ENCODE measurements at regions not wholly inside any gene's neighbourhood (a gene's known extent, or its start where the extent isn't known, plus 50 kb on each side); places are given as distances from the start of the nearest gene placed in this dataset.

DNA sequence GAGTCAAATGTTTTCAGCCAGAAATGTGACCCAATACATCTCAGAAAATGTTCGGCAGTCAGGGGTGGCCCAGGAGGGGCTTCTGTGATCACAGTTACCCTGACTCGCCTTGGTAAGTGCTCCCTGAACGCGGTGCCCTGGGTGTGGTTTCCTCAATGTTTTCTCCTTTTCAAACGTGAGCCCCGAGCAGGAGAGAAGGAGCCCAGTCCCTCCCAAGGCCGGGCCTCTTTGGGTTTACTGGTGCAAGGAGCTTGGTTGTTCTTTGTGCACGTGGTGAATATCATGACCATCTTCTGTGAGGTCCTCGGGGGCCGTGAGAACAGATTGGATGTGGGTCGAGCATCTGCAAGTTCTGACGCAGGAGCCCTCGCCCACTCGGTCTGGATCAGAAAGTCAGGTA is 55.8 kb upstream of the VIPR2 start:
- Histone ChIP-seq H3K27ac (ENCODE audit: low read length) (no peak overlapping the region), H3K4me1 (ENCODE audit: insufficient read depth, low read length) (no peaks in the 10 kb centered on the region), H3K9me2 (replicated peaks; ENCODE audit: low read length) (no peaks in the 10 kb centered on the region), H3K36me3 (ENCODE audit: low read depth, low read length) (no peaks in the 10 kb centered on the region), H4K20me1 (ENCODE audit: low read length) (no peaks in the 10 kb centered on the region), H3K4me2 (ENCODE audit: low read length) (no peak overlapping the region), H3K9ac (ENCODE audit: low read length) (no peak overlapping the region), H3K4me3 (ENCODE audit: low read length) (no peak overlapping the region), H3K9me3 (ENCODE audit: low read length) (no peaks in the 10 kb centered on the region), H3F3A (ENCODE audit: low read length, unreplicated experiment) (no peaks in the 10 kb centered on the region), H3K27me3 (ENCODE audit: low read length) (peaks cover 9% of the 10 kb centered on the region; the same call in 1 of the 2 replicates), H3K79me2 (ENCODE audit: low read length) (no peaks in the 10 kb centered on the region), H2AFZ (ENCODE audit: low read length) (no peak overlapping the region)
- ATAC-seq (no peak), DNase-seq (no peak)
- TF ChIP-seq EZH2 (IDR thresholded peaks at IDR 0.05; ENCODE audit: low read length, unreplicated experiment), result no peak
- TF ChIP-seq EZH2phosphoT487 (IDR thresholded peaks at IDR 0.05; ENCODE audit: borderline replicate concordance, low read length), result no peak
- intact Hi-C loops (cut with micrococcal nuclease), result no loop called here
- no TSS peak for BruUV-seq (replicated peaks)
- ChIA-PET CTCF (no interaction called here), POLR2A (ENCODE audit: unreplicated experiment) (interaction anchor here (0.6 kb wide), 1 partner anchor 1202 kb away, joined by 5 read pairs; no protein-coding TSS in a partner anchor)

DNA sequence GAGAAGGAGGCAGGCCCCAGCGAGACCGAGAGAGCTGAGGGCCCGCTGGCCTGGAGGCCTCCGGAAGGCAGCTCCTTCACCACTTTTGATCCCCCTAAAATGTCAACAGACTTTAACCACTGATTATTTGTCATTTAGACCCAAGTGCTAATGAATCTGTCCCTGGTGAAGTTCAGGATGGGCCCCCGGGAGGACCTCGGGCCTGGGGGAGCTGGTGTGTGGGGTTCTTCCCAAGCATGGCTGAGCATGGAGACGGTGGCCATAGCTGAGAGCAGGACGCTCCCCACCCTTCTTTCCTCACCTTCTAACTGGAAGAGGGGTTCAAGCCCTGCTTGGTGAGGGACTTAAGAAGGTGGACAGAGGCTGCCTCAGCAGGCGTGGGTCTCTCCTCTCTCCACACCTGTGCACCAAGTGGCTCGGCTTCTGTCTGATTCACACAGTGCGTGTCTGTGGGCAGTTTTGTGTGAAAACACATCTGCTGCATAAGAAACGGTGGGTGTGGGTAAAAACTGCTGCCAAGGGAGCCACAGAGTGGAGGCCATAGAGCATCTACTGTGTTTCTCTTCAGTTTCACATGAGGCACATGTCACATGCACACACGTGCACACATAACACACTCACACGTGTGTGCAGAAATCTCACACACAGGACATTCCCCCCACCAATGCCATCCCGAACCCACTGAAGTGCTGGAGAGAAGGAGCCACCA is 53.5 kb upstream of the VIPR2 start:
- Histone ChIP-seq H3K27ac (ENCODE audit: low read length) (no peak overlapping the region), H3K9me2 (replicated peaks; ENCODE audit: low read length) (no peaks in the 10 kb centered on the region), H2AFZ (ENCODE audit: low read length) (no peak overlapping the region), H4K20me1 (ENCODE audit: low read length) (no peaks in the 10 kb centered on the region), H3K36me3 (ENCODE audit: low read depth, low read length) (no peaks in the 10 kb centered on the region), H3K9me3 (ENCODE audit: low read length) (no peaks in the 10 kb centered on the region), H3K9ac (ENCODE audit: low read length) (no peak overlapping the region), H3K4me2 (ENCODE audit: low read length) (no peak overlapping the region), H3K4me1 (ENCODE audit: insufficient read depth, low read length) (no peaks in the 10 kb centered on the region), H3K79me2 (ENCODE audit: low read length) (no peaks in the 10 kb centered on the region), H3K4me3 (ENCODE audit: low read length) (no peak overlapping the region), H3K27me3 (ENCODE audit: low read length) (peaks cover 18% of the 10 kb centered on the region), H3F3A (ENCODE audit: low read length, unreplicated experiment) (no peaks in the 10 kb centered on the region)
- TF ChIP-seq, protein P1, sequence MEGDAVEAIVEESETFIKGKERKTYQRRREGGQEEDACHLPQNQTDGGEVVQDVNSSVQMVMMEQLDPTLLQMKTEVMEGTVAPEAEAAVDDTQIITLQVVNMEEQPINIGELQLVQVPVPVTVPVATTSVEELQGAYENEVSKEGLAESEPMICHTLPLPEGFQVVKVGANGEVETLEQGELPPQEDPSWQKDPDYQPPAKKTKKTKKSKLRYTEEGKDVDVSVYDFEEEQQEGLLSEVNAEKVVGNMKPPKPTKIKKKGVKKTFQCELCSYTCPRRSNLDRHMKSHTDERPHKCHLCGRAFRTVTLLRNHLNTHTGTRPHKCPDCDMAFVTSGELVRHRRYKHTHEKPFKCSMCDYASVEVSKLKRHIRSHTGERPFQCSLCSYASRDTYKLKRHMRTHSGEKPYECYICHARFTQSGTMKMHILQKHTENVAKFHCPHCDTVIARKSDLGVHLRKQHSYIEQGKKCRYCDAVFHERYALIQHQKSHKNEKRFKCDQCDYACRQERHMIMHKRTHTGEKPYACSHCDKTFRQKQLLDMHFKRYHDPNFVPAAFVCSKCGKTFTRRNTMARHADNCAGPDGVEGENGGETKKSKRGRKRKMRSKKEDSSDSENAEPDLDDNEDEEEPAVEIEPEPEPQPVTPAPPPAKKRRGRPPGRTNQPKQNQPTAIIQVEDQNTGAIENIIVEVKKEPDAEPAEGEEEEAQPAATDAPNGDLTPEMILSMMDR (conservative IDR thresholded peaks at IDR 0.05; ENCODE audit: low read depth, low read length), result no peak
- TF ChIP-seq EZH2phosphoT487 (IDR thresholded peaks at IDR 0.05; ENCODE audit: borderline replicate concordance, low read length), result no peak
- no peak for TF ChIP-seq EZH2 (IDR thresholded peaks at IDR 0.05; ENCODE audit: low read length, unreplicated experiment)
- ATAC-seq (no peak), DNase-seq (no peak)
- ChIA-PET CTCF (no interaction called here), POLR2A (ENCODE audit: unreplicated experiment) (no interaction called here)
- intact Hi-C loops (cut with micrococcal nuclease), result no loop called here
- no TSS peak for BruUV-seq (replicated peaks)

DNA sequence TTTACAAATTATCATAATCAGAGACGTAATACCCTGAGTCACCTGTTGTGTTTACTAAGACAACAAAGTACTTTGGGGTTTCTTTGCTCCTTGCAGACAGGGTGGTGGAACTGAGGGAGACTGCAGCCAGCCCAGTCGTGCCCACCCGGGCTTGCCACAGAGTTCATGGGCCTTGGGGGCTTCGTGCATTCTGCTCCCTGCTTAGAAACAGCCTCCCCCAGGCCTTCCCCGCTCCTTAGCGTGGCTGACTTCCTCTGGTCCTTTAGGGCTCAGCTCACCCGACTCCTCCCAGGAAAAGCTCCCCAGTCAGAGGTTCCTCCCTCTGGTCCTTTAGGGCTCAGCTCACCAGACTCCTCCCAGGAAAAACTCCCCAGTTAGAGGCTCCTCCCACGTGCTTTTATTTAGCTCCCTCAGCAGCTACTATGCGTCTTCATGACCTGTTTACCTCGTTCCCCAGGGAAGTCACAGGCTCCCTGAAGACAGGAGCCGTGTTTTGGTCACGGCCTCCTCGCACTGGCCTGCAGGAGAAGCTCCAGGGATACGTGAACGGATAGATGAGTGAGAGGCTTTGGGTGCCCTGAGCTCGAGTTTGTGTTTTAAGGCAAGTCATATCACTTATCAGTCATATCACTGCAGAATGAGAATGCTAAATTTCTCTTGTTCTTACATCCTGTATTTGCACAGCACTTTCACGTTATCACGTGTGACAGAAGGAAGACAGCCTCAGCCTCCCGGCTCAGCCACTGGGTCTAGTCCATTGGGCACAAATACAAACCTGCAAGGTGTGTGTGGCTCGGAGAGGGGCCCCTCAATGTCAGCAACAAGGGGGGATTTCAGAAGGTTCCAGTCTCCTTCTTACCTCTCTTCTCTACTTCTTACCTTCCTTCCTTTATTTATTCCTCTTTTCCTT is 52.7 kb upstream of the VIPR2 start:
- Histone ChIP-seq H3K9me3 (ENCODE audit: low read length) (no peaks in the 10 kb centered on the region), H3K27ac (ENCODE audit: low read length) (no peak overlapping the region), H3K4me2 (ENCODE audit: low read length) (no peak overlapping the region), H3K4me3 (ENCODE audit: low read length) (no peak overlapping the region), H3K79me2 (ENCODE audit: low read length) (no peaks in the 10 kb centered on the region), H3K9me2 (replicated peaks; ENCODE audit: low read length) (no peaks in the 10 kb centered on the region), H3K9ac (ENCODE audit: low read length) (no peak overlapping the region), H4K20me1 (ENCODE audit: low read length) (no peaks in the 10 kb centered on the region), H3K4me1 (ENCODE audit: insufficient read depth, low read length) (no peaks in the 10 kb centered on the region), H3F3A (ENCODE audit: low read length, unreplicated experiment) (no peaks in the 10 kb centered on the region), H2AFZ (ENCODE audit: low read length) (no peak overlapping the region), H3K36me3 (ENCODE audit: low read depth, low read length) (no peaks in the 10 kb centered on the region), H3K27me3 (ENCODE audit: low read length) (peaks cover 27% of the 10 kb centered on the region)
- ATAC-seq, result peak; percentile 43
- intact Hi-C loops (cut with micrococcal nuclease), result no loop called here
- DNase-seq, result no peak
- BruUV-seq (replicated peaks), result no TSS peak
- TF ChIP-seq EZH2 (IDR thresholded peaks at IDR 0.05; ENCODE audit: low read length, unreplicated experiment), result no peak
- TF ChIP-seq, protein P1 (conservative IDR thresholded peaks at IDR 0.05; ENCODE audit: low read depth, low read length), result no peak
- TF ChIP-seq EZH2phosphoT487 (IDR thresholded peaks at IDR 0.05; ENCODE audit: borderline replicate concordance, low read length), result no peak
- POLR2A ChIA-PET (ENCODE audit: unreplicated experiment), result no interaction called here
- CTCF ChIA-PET, result no interaction called here

All from PC-3 (cell line).